MM.1S (cell line): ENCODE measurements at regions not wholly inside any gene's neighbourhood (a gene's known extent, or its start where the extent isn't known, plus 50 kb on each side); places are given as distances from the start of the nearest gene placed in this dataset.

Experiments used
- DNase-seq: peaks from one replicate; pipeline ENCODE4 v3.0.0-alpha.2; 2015
- H2AFZ ChIP-seq: fragments of 300-600 bp; sonication (generic); 2 replicates; pipeline ENCODE4 v1.6.0; 2016; ENCODE audit warnings: antibody characterized with exemption, low read length
- H3F3A ChIP-seq: fragments of 300-600 bp; sonication (generic); 2 replicates; pipeline ENCODE4 v1.6.1; 2016; ENCODE audit warnings: mild to moderate bottlenecking, antibody characterized with exemption, low read length, moderate library complexity, mixed read lengths; ENCODE audit not compliant: insufficient read depth
- H3K27ac ChIP-seq: fragments of 300-600 bp; sonication (generic); 2 replicates; pipeline ENCODE4 v1.5.1; 2016; ENCODE audit warnings: mild to moderate bottlenecking, low read length
- H3K27me3 ChIP-seq: fragments of 300-600 bp; sonication (generic); replicated peaks from 2 replicates; pipeline ENCODE4 v1.6.0; 2016; ENCODE audit warnings: low read length; ENCODE audit not compliant: insufficient read depth
- H3K36me3 ChIP-seq: fragments of 300-600 bp; sonication (generic); replicated peaks from 2 replicates; pipeline ENCODE4 v1.6.1; 2016; ENCODE audit warnings: mild to moderate bottlenecking, low read length, mixed read lengths; ENCODE audit not compliant: insufficient read depth
- H3K4me1 ChIP-seq: fragments of 300-600 bp; sonication (generic); 2 replicates; pipeline ENCODE4 v1.6.1; 2016; ENCODE audit warnings: low read length, mixed read lengths
- H3K4me2 ChIP-seq: fragments of 300-600 bp; sonication (generic); 2 replicates; pipeline ENCODE4 v1.6.0; 2016; ENCODE audit warnings: low read depth, low read length
- H3K4me3 ChIP-seq: fragments of 300-600 bp; sonication (generic); 2 replicates; pipeline ENCODE4 v1.5.1; 2016; ENCODE audit warnings: low read length, mixed read lengths
- H3K79me2 ChIP-seq: fragments of 300-600 bp; sonication (generic); 2 replicates; pipeline ENCODE4 v1.6.1; 2016; ENCODE audit warnings: mixed run types, low read length, mixed read lengths
- H3K9ac ChIP-seq: fragments of 300-600 bp; sonication (generic); 2 replicates; pipeline ENCODE4 v1.6.1; 2016; ENCODE audit warnings: low read length, mixed read lengths
- H3K9me2 ChIP-seq: fragments of 300-600 bp; sonication (generic); replicated peaks from 2 replicates; pipeline ENCODE4 v1.6.1; 2016; ENCODE audit warnings: mild to moderate bottlenecking, low read length, mixed read lengths; ENCODE audit not compliant: insufficient read depth
- H3K9me3 ChIP-seq: fragments of 300-600 bp; sonication (generic); replicated peaks from 2 replicates; pipeline ENCODE4 v1.6.1; 2016; ENCODE audit warnings: mild to moderate bottlenecking, low read length, mixed read lengths; ENCODE audit not compliant: insufficient read depth
- H4K20me1 ChIP-seq: fragments of 300-600 bp; sonication (generic); 2 replicates; pipeline ENCODE4 v1.6.1; 2016; ENCODE audit warnings: mild to moderate bottlenecking, low read length, moderate library complexity, mixed read lengths; ENCODE audit not compliant: insufficient read depth
- CTCF ChIP-seq: fragments of 300-600 bp; sonication (generic); IDR thresholded peaks from 2 replicates; pipeline ENCODE4 v1.5.1; 2016; ENCODE audit warnings: antibody characterized with exemption, low read length, mixed read lengths
- EZH2 ChIP-seq: fragments of 300-600 bp; sonication (generic); optimal IDR thresholded peaks from 2 replicates; pipeline ENCODE3; 2017; ENCODE audit warnings: low read depth, mild to moderate bottlenecking, antibody characterized with exemption, low read length, mixed read lengths
- EZH2phosphoT487 ChIP-seq: fragments of 300-600 bp; sonication (generic); IDR thresholded peaks from 2 replicates; pipeline ENCODE4 v1.6.1; 2018; ENCODE audit warnings: antibody characterized with exemption, low read length

GRCh38 chr16:54370278-54371040 is 83.9 kb upstream of the IRX3 start:
- Histone ChIP-seq H3K9ac (no peak overlapping the region), H3K4me2 (no peak overlapping the region), H2AFZ (no peak overlapping the region), H3K36me3 (no peaks in the 10 kb centered on the region), H3K9me2 (no peaks in the 10 kb centered on the region), H3F3A (no peaks in the 10 kb centered on the region), H3K79me2 (no peaks in the 10 kb centered on the region), H3K9me3 (no peaks in the 10 kb centered on the region), H3K4me1 (no peaks in the 10 kb centered on the region), H3K27ac (no peak overlapping the region), H3K27me3 (no peaks in the 10 kb centered on the region), H4K20me1 (no peaks in the 10 kb centered on the region), H3K4me3 (no peak overlapping the region)
- TF ChIP-seq EZH2phosphoT487 (no peak), EZH2 (no peak), CTCF (no peak)
- DNase-seq: no peak

GRCh38 chr16:54369861-54370260 is 83.3 kb upstream of the IRX3 start:
- TF ChIP-seq EZH2phosphoT487 (no peak), EZH2 (no peak), CTCF (no peak)

GRCh38 chr16:54366943-54367342 is 80.4 kb upstream of the IRX3 start:
- Histone ChIP-seq H3K4me3 (no peak overlapping the region), H3K79me2 (no peaks in the 10 kb centered on the region), H3K27me3 (no peaks in the 10 kb centered on the region), H3K9me3 (no peaks in the 10 kb centered on the region), H3K27ac (no peak overlapping the region), H2AFZ (no peak overlapping the region), H3K9me2 (no peaks in the 10 kb centered on the region), H3K36me3 (no peaks in the 10 kb centered on the region), H3K4me2 (no peak overlapping the region), H4K20me1 (no peaks in the 10 kb centered on the region), H3K4me1 (no peaks in the 10 kb centered on the region), H3K9ac (no peak overlapping the region), H3F3A (no peaks in the 10 kb centered on the region)
- no peak for DNase-seq
- TF ChIP-seq EZH2 (no peak), CTCF (no peak), EZH2phosphoT487 (no peak)

More at GRCh38 chr16:54369861-54370260, 83.3 kb upstream of the IRX3 start:
- DNase-seq: no peak
- Histone ChIP-seq H3K9me2 (no peaks in the 10 kb centered on the region), H4K20me1 (no peaks in the 10 kb centered on the region), H3K4me3 (no peak overlapping the region), H3F3A (no peaks in the 10 kb centered on the region), H3K9ac (no peak overlapping the region), H3K9me3 (no peaks in the 10 kb centered on the region), H2AFZ (no peak overlapping the region), H3K4me1 (no peaks in the 10 kb centered on the region), H3K36me3 (no peaks in the 10 kb centered on the region), H3K27me3 (no peaks in the 10 kb centered on the region), H3K27ac (no peak overlapping the region), H3K4me2 (no peak overlapping the region), H3K79me2 (no peaks in the 10 kb centered on the region)
